ENCODE measurements at regions not wholly inside any gene's neighbourhood (a gene's known extent, or its start where the extent isn't known, plus 50 kb on each side); places are given as distances from the start of the nearest gene placed in this dataset.
"Not testable (repeated sequence)": the region's sequence is repeated elsewhere in the genome, so short reads cannot be mapped to it uniquely, and the experiment has no call there.

GRCh38 chr5:69014007-69014406 is 79.8 kb upstream of the SLC30A5 start:
- CTCF ChIA-PET (ENCODE audit: low intra/inter-chr PET ratio); POLR2A ChIA-PET; H3K79me2 ChIP-seq (ENCODE audit: control insufficient read depth, insufficient read depth, low read length); ATAC-seq; intact Hi-C loops (cut with micrococcal nuclease); H4K20me1 ChIP-seq (replicated peaks; ENCODE audit: control insufficient read depth, insufficient read depth, low read length); FAIRE-seq; DNase-seq (ENCODE audit: extremely low read depth in 1 of 4, low spot score in 3 of 4); in situ Hi-C loops (cut with MboI); H3K36me3 ChIP-seq (ENCODE audit: control insufficient read depth, insufficient read depth, low read length); H3K27ac ChIP-seq (ENCODE audit: extremely low read depth, low read depth, low read length); H3K9me1 ChIP-seq (ENCODE audit: control insufficient read depth, insufficient read depth, low read length); H3K9me3 ChIP-seq (replicated peaks; ENCODE audit: control insufficient read depth, insufficient read depth, low read depth, low read length); H3K4me2 ChIP-seq (ENCODE audit: insufficient read depth, low read length); H3K9ac ChIP-seq (ENCODE audit: insufficient read depth in 1 of 2, low read depth in 2 of 2, low read length in 2 of 2); H3K4me1 ChIP-seq (replicated peaks in 1 of 2; ENCODE audit: control insufficient read depth in 2 of 2, insufficient read depth in 2 of 2, low read length in 2 of 2); H2AFZ ChIP-seq (ENCODE audit: low read depth, low read length); BruUV-seq (replicated peaks); H3K4me3 ChIP-seq: not testable (repeated sequence)
- peaks cover 13 to 22% of the 10 kb centered on the region in 2 experiments; a peak in 4 of 5 replicates for H3K27me3 ChIP-seq (ENCODE audit: control insufficient read depth in 2 of 2, insufficient read depth in 2 of 2, low read length in 2 of 2)
- WGBS (ENCODE audit: insufficient coverage, low coverage, missing lambda C conversion rate), result 0% methylated on average over 2 of the region's 2 CpGs

- ChIA-PET CTCF (ENCODE audit: low intra/inter-chr PET ratio) (no interaction called here), POLR2A (interaction anchor here (0.6 kb wide), 1 partner anchor 9 kb away, joined by 4 read pairs; no protein-coding TSS in a partner anchor)
- no peaks in the 10 kb centered on the region for H4K20me1 ChIP-seq (replicated peaks; ENCODE audit: control insufficient read depth, insufficient read depth, low read length)
- no TSS peak for BruUV-seq (replicated peaks)
- H3K79me2 ChIP-seq (ENCODE audit: control insufficient read depth, insufficient read depth, low read length), result no peaks in the 10 kb centered on the region
- no peak overlapping the region for H2AFZ ChIP-seq (ENCODE audit: low read depth, low read length)
- DNase-seq (ENCODE audit: extremely low read depth in 1 of 4, low spot score in 3 of 4) (no peak), ATAC-seq (no peak), FAIRE-seq (peak; percentile 32)
- no peaks in the 10 kb centered on the region for H3K9me3 ChIP-seq (replicated peaks; ENCODE audit: control insufficient read depth, insufficient read depth, low read depth, low read length)
- in situ Hi-C loops (cut with MboI) (no loop called here), intact Hi-C loops (cut with micrococcal nuclease) (loop anchor here (10.0 kb wide), 1 partner anchor 315 kb away; the partner anchor contains the start of gene CCDC125)
- H3K4me3 ChIP-seq, result no peak overlapping the region
- H3K36me3 ChIP-seq (ENCODE audit: control insufficient read depth, insufficient read depth, low read length), result no peaks in the 10 kb centered on the region
- no peak overlapping the region for H3K4me2 ChIP-seq (ENCODE audit: insufficient read depth, low read length)
- peaks cover 14 to 20% of the 10 kb centered on the region in 2 experiments; a peak in 3 of 5 replicates for H3K27me3 ChIP-seq (ENCODE audit: control insufficient read depth in 2 of 2, insufficient read depth in 2 of 2, low read length in 2 of 2)
- 0% methylated on average over 6 of the region's 6 CpGs for WGBS (ENCODE audit: insufficient coverage, low coverage, missing lambda C conversion rate)
- no peak overlapping the region for H3K9ac ChIP-seq (ENCODE audit: insufficient read depth in 1 of 2, low read depth in 2 of 2, low read length in 2 of 2)
- H3K9me1 ChIP-seq (ENCODE audit: control insufficient read depth, insufficient read depth, low read length), result no peaks in the 10 kb centered on the region
- H3K27ac ChIP-seq (ENCODE audit: extremely low read depth, low read depth, low read length), result no peak overlapping the region
- H3K4me1 ChIP-seq (replicated peaks in 1 of 2; ENCODE audit: control insufficient read depth in 2 of 2, insufficient read depth in 2 of 2, low read length in 2 of 2), result peaks cover 0 to 5% of the 10 kb centered on the region in 2 experiments; a peak in 1 of 5 replicates
- TF ChIP-seq HMG20A (CRISPR knock-in tag; conservative IDR thresholded peaks at IDR 0.05) (no peak), OTX1 (CRISPR knock-in tag; IDR thresholded peaks at IDR 0.05) (no peak), CCAR2 (IDR thresholded peaks at IDR 0.05; ENCODE audit: low read depth, low read length) (no peak), ZHX1 (conservative IDR thresholded peaks at IDR 0.05; ENCODE audit: low read length) (no peak), SREBF1 (IDR thresholded peaks at IDR 0.05; ENCODE audit: borderline replicate concordance, low read depth, low read length) (no peak), HCFC1 (IDR thresholded peaks at IDR 0.05; ENCODE audit: low read depth, low read length) (no peak), PYGO2 (tag; IDR thresholded peaks at IDR 0.05) (no peak), ATF7 (IDR thresholded peaks at IDR 0.05) (no peak), PKNOX1 (IDR thresholded peaks at IDR 0.05) (no peak), RBBP5 (IDR thresholded peaks at IDR 0.05; ENCODE audit: borderline replicate concordance, insufficient read depth, low read length, poor library complexity, severe bottlenecking) (no peak), ZSCAN29 (IDR thresholded peaks at IDR 0.05) (no peak), ZNF583 (CRISPR knock-in tag; IDR thresholded peaks at IDR 0.05) (no peak), SUPT5H (IDR thresholded peaks at IDR 0.05) (no peak)
Observed at GRCh38 chr5:69019668-69020375, 74.0 kb upstream of the SLC30A5 start.

Data from K562 (cell line).